Kidney epithelial cell (primary cell): ENCODE measurements at regions not wholly inside any gene's neighbourhood (a gene's known extent, or its start where the extent isn't known, plus 50 kb on each side); places are given as distances from the start of the nearest gene placed in this dataset.

Source experiments
- DNase-seq: peaks from one replicate; pipeline ENCODE4 v3.0.0-alpha.2; 2010; ENCODE audit warnings: low read depth
- H3K27me3 ChIP-seq: 2 replicates; pipeline ENCODE4 v1.6.0; 2011; ENCODE audit warnings: low read length; ENCODE audit not compliant: control insufficient read depth, insufficient read depth
- H3K36me3 ChIP-seq: 2 replicates; pipeline ENCODE4 v1.5.1; 2011; ENCODE audit warnings: low read length; ENCODE audit not compliant: control insufficient read depth, insufficient read depth
- H3K4me3 ChIP-seq: 2 replicates; pipeline ENCODE4 v1.5.1; 2011; ENCODE audit warnings: low read depth, mild to moderate bottlenecking, control low read depth, low read length
- CTCF ChIP-seq: IDR thresholded peaks from 2 replicates; pipeline ENCODE4 v1.5.1; 2011; ENCODE audit warnings: mild to moderate bottlenecking, moderate library complexity, low read length, control low read depth, inconsistent platforms; ENCODE audit not compliant: insufficient read depth, poor library complexity, severe bottlenecking

- no peaks in the 10 kb centered on the region for H3K36me3 ChIP-seq
- no peak for TF ChIP-seq CTCF
- H3K27me3 ChIP-seq: no peaks in the 10 kb centered on the region
- H3K4me3 ChIP-seq: no peak overlapping the region
- DNase-seq: no peak
Observed at GRCh38 chr3:117160176-117160575, 450.6 kb downstream of the TUSC7 start.

- no peak for DNase-seq
- Histone ChIP-seq H3K4me3 (no peak overlapping the region), H3K36me3 (no peaks in the 10 kb centered on the region), H3K27me3 (no peaks in the 10 kb centered on the region)
- no peak for TF ChIP-seq CTCF
Observed at GRCh38 chr3:117161816-117162215, 452.2 kb downstream of the TUSC7 start.

GRCh38 chr3:117165176-117165575 is 455.6 kb downstream of the TUSC7 start:
- H3K27me3 ChIP-seq: no peaks in the 10 kb centered on the region
- H3K36me3 ChIP-seq: no peaks in the 10 kb centered on the region
- no peak for DNase-seq
- H3K4me3 ChIP-seq: no peak overlapping the region
- no peak for TF ChIP-seq CTCF

GRCh38 chr3:117165601-117166051 is 456.0 kb downstream of the TUSC7 start:
- TF ChIP-seq CTCF: no peak
- Histone ChIP-seq H3K36me3 (no peaks in the 10 kb centered on the region), H3K4me3 (no peak overlapping the region), H3K27me3 (no peaks in the 10 kb centered on the region)
- no peak for DNase-seq

GRCh38 chr3:117168896-117169295 is 459.3 kb downstream of the TUSC7 start:
- DNase-seq: no peak
- H3K27me3 ChIP-seq: no peaks in the 10 kb centered on the region
- no peak for TF ChIP-seq CTCF
- no peak overlapping the region for H3K4me3 ChIP-seq
- no peaks in the 10 kb centered on the region for H3K36me3 ChIP-seq

GRCh38 chr3:117170094-117170493 is 460.5 kb downstream of the TUSC7 start:
- no peak for TF ChIP-seq CTCF
- no peaks in the 10 kb centered on the region for H3K36me3 ChIP-seq
- no peak overlapping the region for H3K4me3 ChIP-seq
- DNase-seq: no peak
- H3K27me3 ChIP-seq: no peaks in the 10 kb centered on the region
